GM18867 (cell line): ENCODE measurements at regions not wholly inside any gene's neighbourhood (a gene's known extent, or its start where the extent isn't known, plus 50 kb on each side); places are given as distances from the start of the nearest gene placed in this dataset.

Source experiments
- ATAC-seq: cut with Tn5 transposase; IDR thresholded peaks from one replicate; pipeline ENCODE4 v1.9.1; 2021; ENCODE audit warnings: mild to moderate bottlenecking, moderate library complexity; ENCODE audit not compliant: unreplicated experiment

GRCh38 chr17:72056155-72056554, 64.7 kb upstream of the SOX9 start:
- ATAC-seq: no peak

GRCh38 chr17:72056727-72057290, 64.0 kb upstream of the SOX9 start:
- ATAC-seq: no peak

- no peak for ATAC-seq
Observed at GRCh38 chr17:72060084-72060483, 60.7 kb upstream of the SOX9 start.

- ATAC-seq: no peak
Observed at GRCh38 chr17:72063262-72063661, 57.6 kb upstream of the SOX9 start.

GRCh38 chr17:72063756-72064450, 56.9 kb upstream of the SOX9 start:
- ATAC-seq: no peak

- no peak for ATAC-seq
Observed at GRCh38 chr17:72064606-72065193, 56.1 kb upstream of the SOX9 start.

GRCh38 chr17:72065556-72065955, 55.3 kb upstream of the SOX9 start:
- ATAC-seq: no peak

- no peak for ATAC-seq
Observed at GRCh38 chr17:72068643-72069042, 52.2 kb upstream of the SOX9 start.

- ATAC-seq: no peak
Observed at GRCh38 chr17:72069586-72070202, 51.1 kb upstream of the SOX9 start.
